AG09309 (cell line): ENCODE measurements at regions not wholly inside any gene's neighbourhood (a gene's known extent, or its start where the extent isn't known, plus 50 kb on each side); places are given as distances from the start of the nearest gene placed in this dataset.

ENCODE experiments used
- DNase-seq: peaks from one replicate; pipeline ENCODE4 v3.0.0-alpha.2; 2010; ENCODE audit warnings: low read depth
- H3K4me3 ChIP-seq: 2 replicates; pipeline ENCODE4 v1.5.1; 2011; ENCODE audit warnings: mild to moderate bottlenecking, low read depth, low read length, moderate library complexity; ENCODE audit not compliant: control insufficient read depth
- TF ChIP-seq, protein P1 (sequence below): IDR thresholded peaks from 2 replicates; pipeline ENCODE4 v1.5.1; 2011; ENCODE audit warnings: mild to moderate bottlenecking, low read depth, low read length, inconsistent platforms; ENCODE audit not compliant: insufficient read depth, control insufficient read depth; ENCODE audit errors: missing control alignments

DNA sequence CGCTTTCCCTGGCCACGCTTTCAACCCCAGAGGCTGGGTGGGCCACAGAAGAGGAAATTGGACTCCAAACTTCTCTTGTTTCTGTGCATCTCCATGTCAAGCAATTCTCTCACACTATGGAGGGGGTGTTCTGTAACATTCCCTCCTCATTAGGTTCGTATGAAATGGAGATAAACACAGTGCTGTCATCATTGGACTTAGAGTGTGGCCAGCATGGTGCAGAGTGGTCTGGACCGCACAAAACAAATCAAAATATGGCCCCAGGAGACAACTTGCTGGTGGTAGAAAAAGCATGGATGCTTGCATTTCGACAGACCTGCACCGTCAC, 655.2 kb downstream of the BNC2 start:
- no peak for DNase-seq
- TF ChIP-seq, protein P1, sequence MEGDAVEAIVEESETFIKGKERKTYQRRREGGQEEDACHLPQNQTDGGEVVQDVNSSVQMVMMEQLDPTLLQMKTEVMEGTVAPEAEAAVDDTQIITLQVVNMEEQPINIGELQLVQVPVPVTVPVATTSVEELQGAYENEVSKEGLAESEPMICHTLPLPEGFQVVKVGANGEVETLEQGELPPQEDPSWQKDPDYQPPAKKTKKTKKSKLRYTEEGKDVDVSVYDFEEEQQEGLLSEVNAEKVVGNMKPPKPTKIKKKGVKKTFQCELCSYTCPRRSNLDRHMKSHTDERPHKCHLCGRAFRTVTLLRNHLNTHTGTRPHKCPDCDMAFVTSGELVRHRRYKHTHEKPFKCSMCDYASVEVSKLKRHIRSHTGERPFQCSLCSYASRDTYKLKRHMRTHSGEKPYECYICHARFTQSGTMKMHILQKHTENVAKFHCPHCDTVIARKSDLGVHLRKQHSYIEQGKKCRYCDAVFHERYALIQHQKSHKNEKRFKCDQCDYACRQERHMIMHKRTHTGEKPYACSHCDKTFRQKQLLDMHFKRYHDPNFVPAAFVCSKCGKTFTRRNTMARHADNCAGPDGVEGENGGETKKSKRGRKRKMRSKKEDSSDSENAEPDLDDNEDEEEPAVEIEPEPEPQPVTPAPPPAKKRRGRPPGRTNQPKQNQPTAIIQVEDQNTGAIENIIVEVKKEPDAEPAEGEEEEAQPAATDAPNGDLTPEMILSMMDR: no peak
- no peak overlapping the region for H3K4me3 ChIP-seq

DNA sequence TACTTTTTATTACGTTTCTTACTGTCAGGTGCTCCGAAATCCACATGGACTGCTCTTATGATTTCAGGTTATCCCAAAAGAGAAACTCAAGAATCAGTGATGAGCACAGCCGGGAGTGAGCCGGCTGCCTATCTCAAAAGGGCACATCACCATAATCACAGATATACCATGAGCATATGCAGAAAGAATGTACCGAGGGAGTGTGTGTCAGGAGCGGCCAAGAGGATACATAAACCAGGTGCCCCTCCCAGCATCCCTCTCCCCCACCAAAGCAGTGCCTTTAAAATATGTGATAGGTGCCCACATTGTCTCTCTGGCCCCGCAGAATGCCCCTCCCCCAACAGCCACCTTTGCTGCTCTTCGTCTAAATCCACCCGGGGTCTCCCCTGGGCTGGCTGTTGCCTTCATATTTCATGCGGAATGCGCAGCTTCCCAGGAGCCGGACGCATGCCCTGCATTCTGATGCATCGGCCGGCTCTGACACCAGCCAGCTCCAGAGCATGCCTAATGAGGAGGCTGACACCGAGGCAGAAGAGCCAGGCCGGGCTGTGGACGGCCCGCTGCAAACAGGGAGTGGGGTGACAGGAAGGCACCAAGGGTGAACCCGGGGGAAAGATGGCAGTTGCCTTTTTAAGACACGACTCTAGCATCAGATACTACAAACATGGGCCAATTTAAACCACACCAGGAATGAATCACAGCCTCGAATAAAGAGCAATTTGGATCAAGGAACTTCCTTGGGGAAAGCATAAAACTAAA, 652.3 kb downstream of the BNC2 start:
- DNase-seq: no peak
- no peak overlapping the region for H3K4me3 ChIP-seq
- TF ChIP-seq, protein P1: no peak

DNA sequence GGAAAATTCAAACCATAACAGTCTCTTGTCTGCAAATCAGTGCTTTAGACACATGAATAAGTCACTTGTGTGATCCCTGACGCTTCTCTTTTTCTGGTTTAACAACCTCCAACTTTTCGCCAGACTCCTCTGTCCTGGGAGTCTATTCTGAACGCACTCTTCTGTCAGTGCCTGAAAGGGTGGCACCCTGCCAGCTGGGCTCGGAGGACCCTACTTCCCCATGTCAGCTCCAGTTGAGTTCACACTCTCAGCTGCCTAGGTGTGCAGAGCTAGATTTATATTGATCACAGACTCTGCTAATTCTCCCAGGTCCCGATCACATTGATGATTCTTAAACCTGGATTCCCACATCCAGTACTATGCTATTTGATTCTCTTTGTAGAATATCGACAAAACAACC, 649.1 kb downstream of the BNC2 start:
- TF ChIP-seq, protein P1: no peak
- DNase-seq: no peak
- H3K4me3 ChIP-seq: no peak overlapping the region

DNA sequence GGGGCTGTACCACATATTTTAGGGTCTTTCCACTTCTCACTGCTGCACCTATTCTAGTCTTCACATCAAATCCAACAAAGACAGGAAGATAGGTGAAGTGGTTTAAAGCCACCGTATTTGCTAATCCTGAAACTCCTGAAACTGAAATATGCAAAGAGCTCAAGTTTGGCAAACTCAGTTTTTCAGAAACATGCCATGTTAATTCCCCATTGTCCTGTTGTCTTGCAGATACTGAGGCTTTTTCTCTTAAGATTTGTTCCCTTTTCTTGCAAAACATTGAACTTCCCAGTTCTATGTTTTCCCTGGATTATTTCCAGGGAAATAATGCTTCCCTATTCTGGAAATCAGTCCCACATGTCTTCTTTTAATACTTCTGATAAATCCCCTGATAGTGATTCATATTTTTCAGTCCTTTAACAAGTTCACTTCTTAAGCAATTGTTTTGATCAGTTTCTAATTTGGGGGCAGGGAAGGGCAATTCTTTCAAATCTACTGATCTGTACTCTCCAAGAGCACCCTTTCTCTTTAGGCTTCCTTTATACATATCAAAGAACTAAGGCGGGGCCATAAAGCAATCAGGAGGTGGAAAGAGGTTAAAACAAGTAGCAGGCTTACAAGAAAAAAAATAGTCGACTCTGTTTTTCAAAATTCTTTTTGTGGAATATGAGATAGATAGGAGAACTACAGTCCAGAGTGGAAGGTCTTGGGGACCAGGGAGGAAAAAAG, 648.5 kb downstream of the BNC2 start:
- TF ChIP-seq, protein P1: no peak
- DNase-seq: no peak
- no peak overlapping the region for H3K4me3 ChIP-seq

DNA sequence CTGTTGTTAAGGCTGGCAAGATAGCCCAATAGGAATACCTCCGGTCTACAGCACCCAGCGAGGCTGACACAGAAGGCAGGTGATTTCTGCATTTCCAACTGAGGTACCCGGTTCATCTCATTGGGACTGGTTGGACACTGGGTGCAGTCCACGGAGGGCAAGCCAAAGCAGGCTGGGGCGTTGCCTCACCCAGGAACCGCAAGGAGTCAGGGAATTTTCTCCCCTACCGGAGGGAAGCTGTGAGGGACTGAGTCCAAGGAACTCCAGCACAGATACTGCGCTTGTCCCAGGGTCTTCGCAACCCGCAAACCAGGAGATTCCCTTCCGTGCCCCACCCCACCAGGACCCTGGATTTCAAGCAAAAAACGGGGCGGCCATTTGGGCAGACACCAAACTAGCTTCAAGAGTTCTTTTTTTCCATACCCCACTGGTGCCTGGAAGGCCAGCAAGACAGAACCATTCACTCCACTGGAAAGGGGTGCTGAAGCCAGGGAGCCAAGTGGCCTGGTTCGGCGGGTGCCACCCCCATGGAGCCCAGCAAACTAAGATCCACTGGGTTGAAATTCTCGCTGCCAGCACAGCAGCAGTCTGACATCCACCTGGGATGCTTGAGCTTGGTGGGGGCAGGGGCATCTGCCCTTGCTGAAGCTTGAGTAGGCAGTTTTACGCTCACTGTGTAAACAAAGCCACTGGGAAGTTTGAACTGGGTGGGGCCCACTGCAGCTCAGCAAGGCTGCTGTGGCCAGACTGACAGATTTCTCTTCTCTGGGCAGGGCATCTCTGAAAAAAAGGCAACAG, 647.2 kb downstream of the BNC2 start:
- DNase-seq: no peak
- TF ChIP-seq, protein P1: no peak
- no peak overlapping the region for H3K4me3 ChIP-seq

DNA sequence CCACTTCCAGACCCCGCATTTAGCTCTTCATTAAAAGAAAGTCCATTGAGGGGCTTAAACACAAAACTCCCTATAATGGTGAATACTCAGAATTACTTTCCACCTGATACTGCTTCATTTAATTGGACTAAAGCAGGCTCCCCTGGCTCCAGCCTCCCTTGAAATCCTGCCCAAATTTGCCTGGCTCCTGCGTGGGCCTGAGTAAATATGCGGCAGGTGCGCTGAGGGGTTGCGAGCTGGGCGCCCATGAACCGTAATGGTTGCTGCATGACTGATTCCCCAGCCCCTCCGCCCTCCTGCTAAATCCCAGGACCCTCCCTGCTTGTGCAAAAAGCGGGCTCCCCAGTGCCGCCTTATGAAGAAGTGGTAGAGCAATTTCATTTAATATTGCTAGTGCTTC, 639.7 kb downstream of the BNC2 start:
- DNase-seq: no peak
- no peak overlapping the region for H3K4me3 ChIP-seq
- TF ChIP-seq, protein P1: no peak
